A673 (cell line): ENCODE measurements at regions not wholly inside any gene's neighbourhood (a gene's known extent, or its start where the extent isn't known, plus 50 kb on each side); places are given as distances from the start of the nearest gene placed in this dataset.

Experiments
- BruUV-seq: library from RNA; stranded (reverse); fragments of 400-500 nt; replicated peaks from 2 replicates; lab custom pipeline; 2021; lab: Mats Ljungman, UMichigan
- CTCF ChIA-PET: fragments of 300-600 bp; sonication (Branson Sonifier 250); formaldehyde crosslinking; loops from one replicate; lab custom pipeline; 2022; ENCODE audit warnings: antibody characterized with exemption; lab: Charles Lee
- POLR2A ChIA-PET: fragments of 300-600 bp; sonication (Branson Sonifier 250); formaldehyde crosslinking; loops from one replicate; lab custom pipeline; 2022; ENCODE audit warnings: antibody characterized with exemption; ENCODE audit not compliant: low non-redundant PET; lab: Charles Lee
- DNase-seq: peaks from one replicate; pipeline ENCODE4 v3.0.0-alpha.2; 2015; ENCODE audit warnings: low spot score
- H3K27ac ChIP-seq: fragments of 200-600 bp; sonication (generic); 2 replicates; pipeline ENCODE4 v1.5.1; 2016; ENCODE audit warnings: mixed run types, low read depth, mild to moderate bottlenecking, mixed read lengths, antibody characterized with exemption, low read length; ENCODE audit not compliant: poor library complexity, severe bottlenecking
- H3K27me3 ChIP-seq: fragments of 200-600 bp; sonication (generic); replicated peaks from 2 replicates; pipeline ENCODE4 v1.6.1; 2017; ENCODE audit warnings: mixed run types, low read depth, mild to moderate bottlenecking, mixed read lengths, antibody characterized with exemption, low read length; ENCODE audit not compliant: insufficient read depth, poor library complexity
- H3K36me3 ChIP-seq: fragments of 200-600 bp; sonication (generic); 2 replicates; pipeline ENCODE4 v1.6.1; 2016; ENCODE audit warnings: mixed run types, mild to moderate bottlenecking, mixed read lengths, antibody characterized with exemption, low read length; ENCODE audit not compliant: insufficient read depth, poor library complexity, severe bottlenecking
- H3K4me1 ChIP-seq: fragments of 200-600 bp; sonication (generic); 2 replicates; pipeline ENCODE4 v1.6.1; 2017; ENCODE audit warnings: mixed run types, mild to moderate bottlenecking, mixed read lengths, antibody characterized with exemption, low read length; ENCODE audit not compliant: insufficient read depth, poor library complexity, severe bottlenecking
- H3K4me3 ChIP-seq: fragments of 200-600 bp; sonication (generic); 2 replicates; pipeline ENCODE4 v1.5.1; 2016; ENCODE audit warnings: low read depth, mixed run types, mild to moderate bottlenecking, mixed read lengths, low read length; ENCODE audit not compliant: poor library complexity, severe bottlenecking
- H3K9me3 ChIP-seq: fragments of 200-600 bp; sonication (generic); 2 replicates; pipeline ENCODE4 v1.6.1; 2016; ENCODE audit warnings: mixed run types, low read depth, mild to moderate bottlenecking, mixed read lengths, antibody characterized with exemption, low read length; ENCODE audit not compliant: poor library complexity, severe bottlenecking
- EZH2 ChIP-seq: fragments of 200-600 bp; sonication (generic); IDR thresholded peaks from 2 replicates; pipeline ENCODE4 v1.6.1; 2017; ENCODE audit warnings: borderline replicate concordance, low read depth, mild to moderate bottlenecking, mixed read lengths, antibody characterized with exemption, low read length; ENCODE audit not compliant: poor library complexity, severe bottlenecking
- intact Hi-C: fragments of 100-400 bp; cut with micrococcal nuclease; formaldehyde crosslinking; loops from one replicate; pipeline ENCODE4 v1.10.0; 2022; ENCODE audit not compliant: unreplicated experiment
- TF ChIP-seq, protein P1 (sequence below): fragments of 300-800, 200-600 bp; sonication (generic); conservative IDR thresholded peaks from 2 replicates; pipeline ENCODE4 v1.5.1; 2017; ENCODE audit warnings: low read depth, mild to moderate bottlenecking, antibody characterized with exemption, low read length, moderate library complexity, mixed read lengths

DNA sequence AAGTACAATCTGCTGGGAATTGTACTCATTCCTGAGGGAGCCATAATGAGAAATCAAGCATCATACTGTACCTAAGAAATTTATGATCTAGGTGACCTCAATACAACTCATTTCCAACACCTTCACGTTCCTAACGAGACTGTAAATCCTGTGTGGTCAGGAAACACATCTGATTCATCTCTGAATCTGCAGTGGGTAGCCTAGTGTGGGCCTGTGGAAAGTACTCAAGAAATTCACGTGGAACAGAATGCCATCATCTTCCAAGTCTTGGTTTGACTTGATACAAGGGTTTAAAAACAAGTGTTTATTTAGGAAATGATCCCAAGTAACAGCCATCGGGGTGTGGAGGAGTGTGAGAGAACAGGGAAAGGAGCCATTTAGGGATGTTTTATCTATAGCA, 568.9 kb downstream of the EDEM1 start:
- ChIA-PET CTCF (no interaction called here), POLR2A (no interaction called here)
- Histone ChIP-seq H3K4me3 (no peak overlapping the region), H3K9me3 (no peaks in the 10 kb centered on the region), H3K27ac (no peak overlapping the region), H3K4me1 (no peaks in the 10 kb centered on the region), H3K36me3 (no peaks in the 10 kb centered on the region), H3K27me3 (peaks cover 60% of the 10 kb centered on the region)
- DNase-seq = no peak
- BruUV-seq = no TSS peak
- intact Hi-C loops = no loop called here
- no peak for TF ChIP-seq EZH2
- TF ChIP-seq, protein P1, sequence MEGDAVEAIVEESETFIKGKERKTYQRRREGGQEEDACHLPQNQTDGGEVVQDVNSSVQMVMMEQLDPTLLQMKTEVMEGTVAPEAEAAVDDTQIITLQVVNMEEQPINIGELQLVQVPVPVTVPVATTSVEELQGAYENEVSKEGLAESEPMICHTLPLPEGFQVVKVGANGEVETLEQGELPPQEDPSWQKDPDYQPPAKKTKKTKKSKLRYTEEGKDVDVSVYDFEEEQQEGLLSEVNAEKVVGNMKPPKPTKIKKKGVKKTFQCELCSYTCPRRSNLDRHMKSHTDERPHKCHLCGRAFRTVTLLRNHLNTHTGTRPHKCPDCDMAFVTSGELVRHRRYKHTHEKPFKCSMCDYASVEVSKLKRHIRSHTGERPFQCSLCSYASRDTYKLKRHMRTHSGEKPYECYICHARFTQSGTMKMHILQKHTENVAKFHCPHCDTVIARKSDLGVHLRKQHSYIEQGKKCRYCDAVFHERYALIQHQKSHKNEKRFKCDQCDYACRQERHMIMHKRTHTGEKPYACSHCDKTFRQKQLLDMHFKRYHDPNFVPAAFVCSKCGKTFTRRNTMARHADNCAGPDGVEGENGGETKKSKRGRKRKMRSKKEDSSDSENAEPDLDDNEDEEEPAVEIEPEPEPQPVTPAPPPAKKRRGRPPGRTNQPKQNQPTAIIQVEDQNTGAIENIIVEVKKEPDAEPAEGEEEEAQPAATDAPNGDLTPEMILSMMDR = no peak

DNA sequence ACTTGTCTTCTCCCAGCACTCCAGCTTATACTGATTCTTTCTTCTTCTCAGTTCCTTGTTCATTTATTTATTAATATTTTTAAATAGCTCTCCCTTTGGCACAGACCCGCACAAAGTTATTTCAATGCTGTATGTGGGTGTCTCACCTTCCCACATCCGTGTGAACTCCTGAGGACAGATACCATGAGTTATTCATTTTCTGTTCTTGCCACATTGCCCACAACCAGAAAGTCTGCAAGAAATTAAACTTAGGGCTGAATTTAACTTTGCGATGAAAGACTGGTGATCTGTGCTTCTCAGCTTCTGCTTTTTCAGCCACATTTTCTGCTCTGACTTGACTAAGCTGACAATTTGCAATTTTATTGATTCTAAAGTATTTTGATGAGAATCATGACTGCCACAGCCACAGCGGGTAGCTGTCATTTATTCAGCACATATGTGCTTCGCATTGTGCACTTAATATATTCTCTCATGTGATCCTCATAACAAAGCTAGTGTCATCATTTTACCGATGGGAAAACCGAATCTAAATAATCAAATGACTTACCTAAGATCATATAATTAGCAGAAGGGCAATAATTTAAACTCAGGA, 569.8 kb downstream of the EDEM1 start:
- no peak for TF ChIP-seq EZH2
- TF ChIP-seq, protein P1 = no peak
- H3K27ac ChIP-seq = no peak overlapping the region
- DNase-seq = no peak
- H3K9me3 ChIP-seq = no peaks in the 10 kb centered on the region
- intact Hi-C loops = no loop called here
- POLR2A ChIA-PET = no interaction called here
- CTCF ChIA-PET = no interaction called here
- no peaks in the 10 kb centered on the region for H3K36me3 ChIP-seq
- BruUV-seq = no TSS peak
- no peaks in the 10 kb centered on the region for H3K4me1 ChIP-seq
- peaks cover 60% of the 10 kb centered on the region for H3K27me3 ChIP-seq
- H3K4me3 ChIP-seq = no peak overlapping the region

DNA sequence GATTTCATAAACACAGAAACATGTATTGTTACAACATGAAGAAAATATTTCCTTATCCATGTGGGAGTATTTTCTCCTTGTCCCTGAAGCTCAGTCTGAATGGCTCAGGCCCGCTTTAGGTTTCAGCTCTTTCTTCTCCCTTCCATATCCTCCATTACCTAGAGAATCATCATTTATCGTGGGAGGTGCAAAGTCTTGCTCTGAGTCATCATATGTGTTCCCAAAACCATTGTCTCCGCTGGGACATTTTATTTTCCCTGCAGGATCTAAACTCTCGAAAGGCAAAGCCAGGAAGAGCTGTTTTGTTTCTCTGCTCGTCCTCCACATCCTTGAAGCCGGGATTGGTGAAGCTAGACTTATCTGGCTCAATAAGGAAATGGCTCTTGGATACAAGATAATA, 571.2 kb downstream of the EDEM1 start:
- ChIA-PET POLR2A (no interaction called here), CTCF (no interaction called here)
- Histone ChIP-seq H3K36me3 (no peaks in the 10 kb centered on the region), H3K4me3 (no peak overlapping the region), H3K27ac (no peak overlapping the region), H3K9me3 (no peaks in the 10 kb centered on the region), H3K4me1 (no peaks in the 10 kb centered on the region), H3K27me3 (peaks cover 55% of the 10 kb centered on the region)
- DNase-seq = no peak
- BruUV-seq = no TSS peak
- TF ChIP-seq EZH2 = no peak
- TF ChIP-seq, protein P1 = no peak
- intact Hi-C loops = no loop called here
